ENCODE measurements at regions not wholly inside any gene's neighbourhood (a gene's known extent, or its start where the extent isn't known, plus 50 kb on each side); places are given as distances from the start of the nearest gene placed in this dataset.

GRCh38 chrY:8729971-8730370 is 607.3 kb upstream of the TSPY4 start:
- Histone ChIP-seq H2AFZ (ENCODE audit: low read length) (no peak overlapping the region), H3K4me2 (ENCODE audit: low read depth, low read length) (no peak overlapping the region), H3K27me3 (ENCODE audit: control insufficient read depth in 1 of 2, insufficient read depth in 2 of 2, low read length in 2 of 2) (no peaks in the 10 kb centered on the region), H3K27ac (ENCODE audit: extremely low read length, insufficient read depth, low read length) (no peak overlapping the region), H3K79me2 (ENCODE audit: insufficient read depth, low read length) (no peaks in the 10 kb centered on the region), H3K9ac (ENCODE audit: insufficient read depth, low read depth, low read length) (no peak overlapping the region), H3K9me3 (ENCODE audit: low read length) (no peaks in the 10 kb centered on the region; the same call in 1 of the 2 replicates), H3K4me3 (replicated peaks in 1 of 3; ENCODE audit: insufficient read depth in 1 of 3, low read depth in 2 of 3, low read length in 3 of 3) (no peak overlapping the region), H3K36me3 (replicated peaks in 1 of 2; ENCODE audit: control insufficient read depth in 1 of 2, insufficient read depth in 2 of 2, low read length in 2 of 2) (no peaks in the 10 kb centered on the region), H3K4me1 (ENCODE audit: insufficient read depth, low read length) (no peaks in the 10 kb centered on the region), H4K20me1 (ENCODE audit: insufficient read depth, low read length) (no peaks in the 10 kb centered on the region)
- intact Hi-C loops (cut with micrococcal nuclease; ENCODE audit: unreplicated experiment) (no loop called here), in situ Hi-C loops (cut with HindIII; ENCODE audit: extremely low pct_ligation_motif_present, low pct_unique_long_range_greater_than_20kb) (loop anchor here (25.0 kb wide), 1 partner anchor 93 kb away; no protein-coding TSS in a partner anchor)
- no TSS peak for BruUV-seq (replicated peaks)
- 0% methylated on average over 1 of the region's 9 CpGs for WGBS (ENCODE audit: low lambda C conversion rate)
- ChIA-PET POLR2A (no interaction called here), CTCF (ENCODE audit: low intra/inter-chr PET ratio, low total read pairs) (no interaction called here)
- ATAC-seq (no peak), FAIRE-seq (no peak), DNase-seq (ENCODE audit: low spot score) (no peak)
- no peak for TF ChIP-seq NR2F2 (IDR thresholded peaks at IDR 0.05; ENCODE audit: borderline replicate concordance, low read depth)
- TF ChIP-seq PCBP2 (optimal IDR thresholded peaks at IDR 0.05; ENCODE audit: low read depth, low read length, poor library complexity, severe bottlenecking): no peak
- no peak for TF ChIP-seq PTBP1 (IDR thresholded peaks at IDR 0.05; ENCODE audit: low read depth, low read length, poor library complexity, severe bottlenecking)
- TF ChIP-seq NR2F1 (CRISPR knock-in tag; IDR thresholded peaks at IDR 0.05): no peak
- TF ChIP-seq, protein P1, sequence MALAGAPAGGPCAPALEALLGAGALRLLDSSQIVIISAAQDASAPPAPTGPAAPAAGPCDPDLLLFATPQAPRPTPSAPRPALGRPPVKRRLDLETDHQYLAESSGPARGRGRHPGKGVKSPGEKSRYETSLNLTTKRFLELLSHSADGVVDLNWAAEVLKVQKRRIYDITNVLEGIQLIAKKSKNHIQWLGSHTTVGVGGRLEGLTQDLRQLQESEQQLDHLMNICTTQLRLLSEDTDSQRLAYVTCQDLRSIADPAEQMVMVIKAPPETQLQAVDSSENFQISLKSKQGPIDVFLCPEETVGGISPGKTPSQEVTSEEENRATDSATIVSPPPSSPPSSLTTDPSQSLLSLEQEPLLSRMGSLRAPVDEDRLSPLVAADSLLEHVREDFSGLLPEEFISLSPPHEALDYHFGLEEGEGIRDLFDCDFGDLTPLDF (CRISPR knock-in tag; IDR thresholded peaks at IDR 0.05): no peak
- TF ChIP-seq ZFP62 (CRISPR knock-in tag; IDR thresholded peaks at IDR 0.05): no peak
- TF ChIP-seq ZMYM3 (CRISPR knock-in tag; IDR thresholded peaks at IDR 0.05): no peak
- no peak for TF ChIP-seq BCL6 (CRISPR knock-in tag; IDR thresholded peaks at IDR 0.05)
- no peak for TF ChIP-seq SRSF4 (IDR thresholded peaks at IDR 0.05; ENCODE audit: low read depth, low read length, poor library complexity, severe bottlenecking)
- TF ChIP-seq RNF219 (CRISPR knock-in tag; IDR thresholded peaks at IDR 0.05): no peak
- TF ChIP-seq ZNF12 (CRISPR knock-in tag; IDR thresholded peaks at IDR 0.05): no peak
- TF ChIP-seq ZNF790 (CRISPR knock-in tag; IDR thresholded peaks at IDR 0.05; ENCODE audit: borderline replicate concordance): no peak
- TF ChIP-seq, protein P2, sequence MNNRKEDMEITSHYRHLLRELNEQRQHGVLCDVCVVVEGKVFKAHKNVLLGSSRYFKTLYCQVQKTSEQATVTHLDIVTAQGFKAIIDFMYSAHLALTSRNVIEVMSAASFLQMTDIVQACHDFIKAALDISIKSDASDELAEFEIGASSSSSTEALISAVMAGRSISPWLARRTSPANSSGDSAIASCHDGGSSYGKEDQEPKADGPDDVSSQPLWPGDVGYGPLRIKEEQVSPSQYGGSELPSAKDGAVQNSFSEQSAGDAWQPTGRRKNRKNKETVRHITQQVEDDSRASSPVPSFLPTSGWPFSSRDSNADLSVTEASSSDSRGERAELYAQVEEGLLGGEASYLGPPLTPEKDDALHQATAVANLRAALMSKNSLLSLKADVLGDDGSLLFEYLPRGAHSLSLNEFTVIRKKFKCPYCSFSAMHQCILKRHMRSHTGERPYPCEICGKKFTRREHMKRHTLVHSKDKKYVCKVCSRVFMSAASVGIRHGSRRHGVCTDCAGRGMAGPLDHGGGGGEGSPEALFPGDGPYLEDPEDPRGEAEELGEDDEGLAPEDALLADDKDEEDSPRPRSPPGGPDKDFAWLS (CRISPR knock-in tag; IDR thresholded peaks at IDR 0.05; ENCODE audit: borderline replicate concordance): no peak
- TF ChIP-seq IKZF5 (CRISPR knock-in tag; IDR thresholded peaks at IDR 0.05): no peak
- no peak for TF ChIP-seq CBFB (CRISPR knock-in tag; IDR thresholded peaks at IDR 0.05)
- TF ChIP-seq PHF5A (CRISPR knock-in tag; IDR thresholded peaks at IDR 0.05; ENCODE audit: low read depth, unreplicated experiment): no peak
- no peak for TF ChIP-seq TMF1 (CRISPR knock-in tag; IDR thresholded peaks at IDR 0.05; ENCODE audit: low read depth)

Data from HepG2 (cell line).